H1 (cell line): ENCODE measurements at regions not wholly inside any gene's neighbourhood (a gene's known extent, or its start where the extent isn't known, plus 50 kb on each side); places are given as distances from the start of the nearest gene placed in this dataset.

Source experiments
- CTCF ChIA-PET: fragments of 300-600 bp; sonication (Branson Sonifier 250); formaldehyde crosslinking; loops from one replicate; lab custom pipeline; 2021; ENCODE audit not compliant: partially characterized antibody; lab: Charles Lee
- POLR2A ChIA-PET: fragments of 300-600 bp; sonication (Branson Sonifier 250); formaldehyde crosslinking; loops from one replicate; lab custom pipeline; 2021; ENCODE audit warnings: inconsistent platforms; ENCODE audit not compliant: partially characterized antibody; lab: Charles Lee
- DNase-seq, 2 experiments: peaks; one replicate each; pipeline versions ENCODE4 v3.0.0 to v3.0.0-alpha.2; 2010 to 2022; ENCODE audit warnings: low spot score in 2 of 2, low read depth in 1 of 2, mixed read lengths in 1 of 2
- FAIRE-seq: peaks from 2 replicates; lab custom pipeline; 2011; peaks lifted over from hg19 to GRCh38; lab: Jason Lieb, UNC
- H2AFZ ChIP-seq: 2 replicates; pipeline ENCODE4 v1.8.1; 2012; ENCODE audit warnings: low read length, inconsistent platforms
- H2AK5ac ChIP-seq: 2 replicates; pipeline ENCODE4 v1.6.1; 2013; ENCODE audit warnings: low read depth, low read length
- H2BK120ac ChIP-seq: replicated peaks from 2 replicates; pipeline ENCODE3; 2013; ENCODE audit warnings: low read depth, low read length, inconsistent platforms
- H2BK12ac ChIP-seq: 2 replicates; pipeline ENCODE4 v1.6.1; 2013; ENCODE audit warnings: low read depth, low read length
- H2BK15ac ChIP-seq: 2 replicates; pipeline ENCODE4 v1.6.1; 2013; ENCODE audit warnings: low read length
- H2BK20ac ChIP-seq: 2 replicates; pipeline ENCODE4 v1.6.1; 2013; ENCODE audit warnings: low read length
- H2BK5ac ChIP-seq: 2 replicates; pipeline ENCODE4 v1.6.1; 2013; ENCODE audit warnings: low read depth, low read length
- H3K14ac ChIP-seq: 2 replicates; pipeline ENCODE4 v1.6.1; 2013; ENCODE audit warnings: inconsistent platforms; ENCODE audit not compliant: insufficient read length
- H3K18ac ChIP-seq: 2 replicates; pipeline ENCODE4 v1.6.1; 2013; ENCODE audit warnings: low read length; ENCODE audit errors: extremely low read depth
- H3K23ac ChIP-seq: 2 replicates; pipeline ENCODE4 v1.6.1; 2013; ENCODE audit warnings: inconsistent platforms; ENCODE audit not compliant: insufficient read length
- H3K23me2 ChIP-seq: 2 replicates; pipeline ENCODE4 v1.6.1; 2013; ENCODE audit warnings: low read depth, low read length
- H3K27ac ChIP-seq: 2 replicates; pipeline ENCODE4 v1.6.1; 2011; ENCODE audit warnings: low read depth, low read length, inconsistent platforms
- H3K27me3 ChIP-seq, 4 experiments: replicated peaks in 1 of 4; 1 replicate in 1 of 4; 2 replicates in 3 of 4; pipeline versions ENCODE4 v1.6.1 to v1.8.1; 2011 to 2013; ENCODE audit warnings: low read length in 3 of 4, mild to moderate bottlenecking in 3 of 4, inconsistent platforms in 2 of 4, mixed read lengths in 2 of 4, moderate library complexity in 1 of 4; ENCODE audit not compliant: control insufficient read depth in 3 of 4, insufficient read depth in 3 of 4; ENCODE audit errors: extremely low read depth in 1 of 4
- H3K36me3 ChIP-seq, 4 experiments: 2 replicates each; pipeline versions ENCODE4 v1.6.1 to v1.8.1; 2011 to 2013; ENCODE audit warnings: mild to moderate bottlenecking in 4 of 4, low read length in 3 of 4, moderate library complexity in 2 of 4, control low read depth in 1 of 4, inconsistent platforms in 1 of 4; ENCODE audit not compliant: insufficient read depth in 4 of 4, control insufficient read depth in 2 of 4
- H3K4ac ChIP-seq: replicated peaks from 2 replicates; pipeline ENCODE3; 2013; ENCODE audit warnings: low read length, low read depth, mixed read lengths, inconsistent platforms; ENCODE audit not compliant: insufficient read length
- H3K4me1 ChIP-seq, 4 experiments: replicated peaks in 1 of 4; 1 replicate in 1 of 4; 2 replicates in 3 of 4; pipeline versions ENCODE4 v1.6.1 to v1.8.1; 2011 to 2013; ENCODE audit warnings: low read length in 3 of 4, inconsistent platforms in 2 of 4, mixed read lengths in 1 of 4; ENCODE audit not compliant: insufficient read depth in 4 of 4, control insufficient read depth in 3 of 4
- H3K4me2 ChIP-seq, 2 experiments: 2 replicates each; pipeline versions ENCODE4 v1.6.1 to v1.8.1; 2011 to 2013; ENCODE audit warnings: low read depth in 2 of 2, low read length in 2 of 2, control low read depth in 1 of 2, inconsistent platforms in 1 of 2, mild to moderate bottlenecking in 1 of 2; ENCODE audit not compliant: insufficient read depth in 1 of 2
- H3K4me3 ChIP-seq, 4 experiments: fragments of 200-600, 300-600 bp in 1 of 4; sonication (generic), shearing (Covaris generic), sonication (Bioruptor Twin) in 1 of 4; 2 replicates each; pipeline versions ENCODE4 v1.5.1 to v1.8.1; 2011 to 2016; ENCODE audit warnings: low read length in 4 of 4, low read depth in 3 of 4, control low read depth in 2 of 4, inconsistent platforms in 2 of 4, mild to moderate bottlenecking in 2 of 4, mixed read lengths in 1 of 4, moderate library complexity in 1 of 4; ENCODE audit not compliant: insufficient read depth in 2 of 4; ENCODE audit errors: extremely low read depth in 1 of 4
- H3K56ac ChIP-seq: replicated peaks from 2 replicates; pipeline ENCODE3; 2013; ENCODE audit warnings: low read depth, mild to moderate bottlenecking, mixed read lengths, low read length, inconsistent platforms; ENCODE audit not compliant: insufficient read length
- H3K79me1 ChIP-seq: 2 replicates; pipeline ENCODE4 v1.6.1; 2013; ENCODE audit warnings: low read depth, low read length, control low read depth
- H3K79me2 ChIP-seq, 2 experiments: 2 replicates each; pipeline versions ENCODE4 v1.6.1 to v1.8.1; 2012 to 2013; ENCODE audit warnings: low read length in 2 of 2, mild to moderate bottlenecking in 2 of 2, inconsistent platforms in 1 of 2; ENCODE audit not compliant: insufficient read depth in 2 of 2, control insufficient read depth in 1 of 2
- H3K9ac ChIP-seq, 4 experiments: replicated peaks in 1 of 4; 1 replicate in 1 of 4; 2 replicates in 3 of 4; pipeline versions ENCODE4 v1.6.1 to v1.8.1; 2011 to 2013; ENCODE audit warnings: low read depth in 3 of 4, low read length in 3 of 4, control low read depth in 2 of 4, mild to moderate bottlenecking in 2 of 4, moderate library complexity in 2 of 4, inconsistent platforms in 1 of 4; ENCODE audit errors: extremely low read depth in 1 of 4
- H3K9me3 ChIP-seq, 2 experiments: 2 replicates each; pipeline versions ENCODE4 v1.6.1 to v1.8.1; 2012 to 2013; ENCODE audit warnings: mild to moderate bottlenecking in 2 of 2, moderate library complexity in 2 of 2, control low read depth in 1 of 2, inconsistent platforms in 1 of 2, low read depth in 1 of 2, low read length in 1 of 2, mixed read lengths in 1 of 2; ENCODE audit not compliant: insufficient read depth in 2 of 2
- H4K20me1 ChIP-seq, 2 experiments: replicated peaks in 1 of 2; 2 replicates each; pipeline versions ENCODE3 to v1.8.1; 2011 to 2013; ENCODE audit warnings: inconsistent platforms in 2 of 2, low read length in 2 of 2, mild to moderate bottlenecking in 1 of 2; ENCODE audit not compliant: insufficient read depth in 2 of 2, control insufficient read depth in 1 of 2
- H4K5ac ChIP-seq: 2 replicates; pipeline ENCODE4 v1.6.1; 2013; ENCODE audit warnings: low read length, low read depth, mixed read lengths, inconsistent platforms; ENCODE audit not compliant: insufficient read length
- H4K8ac ChIP-seq: 2 replicates; pipeline ENCODE4 v1.8.0; 2013; ENCODE audit warnings: mild to moderate bottlenecking, moderate library complexity, low read length, inconsistent platforms; ENCODE audit not compliant: insufficient read depth; ENCODE audit errors: extremely low read depth
- H4K91ac ChIP-seq: replicated peaks from 2 replicates; pipeline ENCODE3; 2013; ENCODE audit warnings: low read length, mixed read lengths, inconsistent platforms; ENCODE audit not compliant: insufficient read length
- KDM5A ChIP-seq: fragments of 200-600 bp; IDR thresholded peaks from 2 replicates; pipeline ENCODE4 v1.7.1; 2012; ENCODE audit warnings: mild to moderate bottlenecking, low read length, inconsistent platforms, mixed read lengths
- MAFK ChIP-seq: IDR thresholded peaks from 2 replicates; pipeline ENCODE4 v1.6.1; 2012; ENCODE audit warnings: low read depth, mild to moderate bottlenecking, improper control_type of control experiment, low read length
- TCF12 ChIP-seq: IDR thresholded peaks from 2 replicates; pipeline ENCODE4 v1.6.1; 2011; ENCODE audit warnings: low read depth, mild to moderate bottlenecking, low read length
- WGBS, 2 experiments: shearing (Covaris generic) in 1 of 2; methylation state at CpG; one replicate each; pipeline versions ENCODE4 v1.1.6 to v1.1.7; 2013 to 2015; ENCODE audit warnings: low lambda C conversion rate in 2 of 2, mixed read lengths in 2 of 2, inconsistent platforms in 1 of 2, low coverage in 1 of 2, missing lambda C conversion rate in 1 of 2; ENCODE audit not compliant: insufficient replicate concordance in 2 of 2, insufficient coverage in 1 of 2, insufficient read length in 1 of 2; ENCODE audit errors: extremely low coverage in 1 of 2, missing lambda C conversion rate in 1 of 2; 5-methylcytosine and 5-hydroxymethylcytosine counted together

DNA sequence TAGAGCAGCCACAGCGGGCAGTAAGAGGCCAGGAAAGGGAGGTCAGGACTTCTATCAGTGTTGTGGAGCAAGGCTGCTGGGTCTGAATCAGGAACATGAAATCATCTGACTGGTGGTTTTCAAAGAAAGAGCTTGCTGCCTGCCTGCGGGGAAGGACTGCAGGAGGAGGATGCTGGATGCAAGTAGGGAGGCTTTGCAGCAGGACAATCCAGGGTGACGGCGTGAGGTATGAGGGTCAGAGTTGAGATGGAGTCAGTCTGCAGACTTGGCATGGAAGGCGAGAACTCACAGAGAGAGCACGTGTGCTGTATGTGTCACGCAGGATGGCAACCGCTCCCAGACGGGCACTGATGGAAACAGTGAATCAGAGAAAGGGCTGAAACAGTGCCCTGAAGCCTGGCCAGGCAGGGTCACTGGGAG lies 59.2 kb upstream of the CD93 start:
- Histone ChIP-seq H2BK12ac (peak overlapping the region; percentile 19; the same call in 1 of the 2 replicates), H4K91ac (no peak overlapping the region), H3K56ac (no peak overlapping the region), H3K9me3 (no peaks in the 10 kb centered on the region), H2BK15ac (no peak overlapping the region), H3K27ac (no peak overlapping the region), H2AFZ (no peak overlapping the region), H3K4me3 (no peak overlapping the region), H4K5ac (no peak overlapping the region), H3K9ac (no peak overlapping the region), H3K36me3 (no peaks in the 10 kb centered on the region), H2BK5ac (no peak overlapping the region), H3K79me2 (no peaks in the 10 kb centered on the region), H3K27me3 (no peaks in the 10 kb centered on the region), H3K18ac (no peak overlapping the region), H3K4ac (no peak overlapping the region), H4K8ac (no peak overlapping the region; the same call in 1 of the 2 replicates), H4K20me1 (no peaks in the 10 kb centered on the region), H3K4me2 (no peak overlapping the region), H2BK20ac (no peak overlapping the region), H3K14ac (no peak overlapping the region), H3K23ac (no peak overlapping the region), H2BK120ac (no peak overlapping the region), H3K23me2 (peaks cover 2% of the 10 kb centered on the region; the same call in 1 of the 2 replicates), H3K4me1 (no peaks in the 10 kb centered on the region), H3K79me1 (no peaks in the 10 kb centered on the region), H2AK5ac (no peak overlapping the region)
- no peak for DNase-seq
- ChIA-PET POLR2A (no interaction called here), CTCF (interaction anchor here (1.0 to 2.1 kb wide), 5 partner anchors 28 to 170 kb away, joined by 3 to 6 read pairs (median 4); no protein-coding TSS in a partner anchor)
- WGBS, 2 experiments, result 92% methylated on average over 9 of the region's 9 CpGs; no CpG with 5 or more reads in 1 of the 2 experiments
- no peak for FAIRE-seq
- TF ChIP-seq TCF12 (no peak), MAFK (no peak), KDM5A (no peak)
